ENCODE measurements at regions not wholly inside any gene's neighbourhood (a gene's known extent, or its start where the extent isn't known, plus 50 kb on each side); places are given as distances from the start of the nearest gene placed in this dataset.

DNA sequence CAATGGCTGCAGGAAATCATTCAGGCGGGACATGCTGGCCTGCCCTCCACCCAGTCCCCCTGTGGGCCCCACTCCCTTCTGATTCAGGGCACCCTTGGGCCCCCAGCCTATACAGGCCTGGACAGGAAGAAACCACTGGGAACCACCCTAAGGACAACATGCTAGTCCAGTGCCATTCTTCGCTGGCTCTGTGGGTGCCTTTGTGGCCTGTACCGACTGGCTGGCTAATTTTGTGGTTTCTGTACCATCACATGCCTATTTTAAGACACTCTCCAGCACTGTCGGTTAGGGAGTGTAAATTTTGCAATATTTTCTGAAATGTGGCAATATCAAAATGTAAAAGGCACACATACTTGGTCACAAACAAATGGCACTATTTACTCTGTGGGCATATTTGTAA lies 61.4 kb upstream of the POLG start:
- no peak for TF ChIP-seq YY1 (IDR thresholded peaks at IDR 0.05; ENCODE audit: low read depth)
- TF ChIP-seq CEBPB (IDR thresholded peaks at IDR 0.05): no peak

DNA sequence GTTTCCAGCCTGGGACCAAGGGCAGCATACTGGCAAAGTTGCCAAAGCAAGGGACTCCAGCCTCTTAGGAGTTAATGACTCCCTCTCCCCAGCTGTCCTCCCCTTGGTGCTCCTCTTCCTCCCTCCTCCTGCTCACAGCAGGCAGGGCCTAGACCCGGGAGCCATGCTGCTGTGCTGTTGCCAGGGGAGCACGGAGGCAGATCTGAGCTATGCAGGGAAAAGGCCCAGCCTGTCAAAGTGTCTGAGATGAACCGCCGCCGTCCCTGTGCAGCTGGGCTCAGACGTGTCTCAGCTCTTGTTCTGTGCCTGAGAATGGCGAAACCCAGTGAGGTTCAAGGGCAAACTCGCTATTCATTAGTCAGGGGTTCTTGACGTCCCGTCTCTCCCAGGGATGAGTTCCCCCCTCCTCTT lies 60.8 kb upstream of the POLG start:
- TF ChIP-seq NFIC (IDR thresholded peaks at IDR 0.05) (no peak), CEBPB (IDR thresholded peaks at IDR 0.05) (no peak), EGR1 (IDR thresholded peaks at IDR 0.05) (no peak), TCF12 (IDR thresholded peaks at IDR 0.05; ENCODE audit: low read depth) (no peak), TAF1 (IDR thresholded peaks at IDR 0.05; ENCODE audit: low read depth) (no peak), CREB1 (IDR thresholded peaks at IDR 0.05; ENCODE audit: low read depth) (no peak), RAD21 (IDR thresholded peaks at IDR 0.05; ENCODE audit: low read depth) (no peak), FOXM1 (IDR thresholded peaks at IDR 0.05; ENCODE audit: borderline replicate concordance, low read depth) (no peak), ZBTB7A (IDR thresholded peaks at IDR 0.05; ENCODE audit: low read depth) (no peak), TEAD4 (IDR thresholded peaks at IDR 0.05) (no peak), EP300 (IDR thresholded peaks at IDR 0.05; ENCODE audit: borderline replicate concordance) (no peak), YY1 (IDR thresholded peaks at IDR 0.05; ENCODE audit: low read depth) (no peak), REST (IDR thresholded peaks at IDR 0.05; ENCODE audit: low read depth) (no peak)
- TF ChIP-seq, protein P1, sequence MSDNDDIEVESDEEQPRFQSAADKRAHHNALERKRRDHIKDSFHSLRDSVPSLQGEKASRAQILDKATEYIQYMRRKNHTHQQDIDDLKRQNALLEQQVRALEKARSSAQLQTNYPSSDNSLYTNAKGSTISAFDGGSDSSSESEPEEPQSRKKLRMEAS (IDR thresholded peaks at IDR 0.05): no peak
- TF ChIP-seq, protein P2, sequence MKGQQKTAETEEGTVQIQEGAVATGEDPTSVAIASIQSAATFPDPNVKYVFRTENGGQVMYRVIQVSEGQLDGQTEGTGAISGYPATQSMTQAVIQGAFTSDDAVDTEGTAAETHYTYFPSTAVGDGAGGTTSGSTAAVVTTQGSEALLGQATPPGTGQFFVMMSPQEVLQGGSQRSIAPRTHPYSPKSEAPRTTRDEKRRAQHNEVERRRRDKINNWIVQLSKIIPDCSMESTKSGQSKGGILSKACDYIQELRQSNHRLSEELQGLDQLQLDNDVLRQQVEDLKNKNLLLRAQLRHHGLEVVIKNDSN (IDR thresholded peaks at IDR 0.05): no peak

GRCh38 chr15:89395031-89395430 lies 60.4 kb upstream of the POLG start:
- TF ChIP-seq TEAD4 (IDR thresholded peaks at IDR 0.05): no peak
- TF ChIP-seq, protein P2 (IDR thresholded peaks at IDR 0.05): no peak
- TF ChIP-seq YY1 (IDR thresholded peaks at IDR 0.05; ENCODE audit: low read depth): no peak
- no peak for TF ChIP-seq NFIC (IDR thresholded peaks at IDR 0.05)
- no peak for TF ChIP-seq CREB1 (IDR thresholded peaks at IDR 0.05; ENCODE audit: low read depth)
- TF ChIP-seq, protein P1 (IDR thresholded peaks at IDR 0.05): no peak
- no peak for TF ChIP-seq RAD21 (IDR thresholded peaks at IDR 0.05; ENCODE audit: low read depth)
- TF ChIP-seq TAF1 (IDR thresholded peaks at IDR 0.05; ENCODE audit: low read depth): no peak

GRCh38 chr15:89393056-89393455 lies 58.4 kb upstream of the POLG start:
- no peak for TF ChIP-seq ZBTB7A (IDR thresholded peaks at IDR 0.05; ENCODE audit: low read depth)
- no peak for TF ChIP-seq EP300 (IDR thresholded peaks at IDR 0.05; ENCODE audit: borderline replicate concordance)
- no peak for TF ChIP-seq YY1 (IDR thresholded peaks at IDR 0.05; ENCODE audit: low read depth)
- TF ChIP-seq CREB1 (IDR thresholded peaks at IDR 0.05; ENCODE audit: low read depth): no peak
- TF ChIP-seq TAF1 (IDR thresholded peaks at IDR 0.05; ENCODE audit: low read depth): no peak
- TF ChIP-seq RAD21 (IDR thresholded peaks at IDR 0.05; ENCODE audit: low read depth): no peak
- TF ChIP-seq CEBPB (IDR thresholded peaks at IDR 0.05): no peak
- TF ChIP-seq TEAD4 (IDR thresholded peaks at IDR 0.05): no peak
- TF ChIP-seq FOXM1 (IDR thresholded peaks at IDR 0.05; ENCODE audit: borderline replicate concordance, low read depth): no peak
- no peak for TF ChIP-seq NFIC (IDR thresholded peaks at IDR 0.05)
- TF ChIP-seq, protein P2 (IDR thresholded peaks at IDR 0.05): no peak
- no peak for TF ChIP-seq EGR1 (IDR thresholded peaks at IDR 0.05)
- TF ChIP-seq TCF12 (IDR thresholded peaks at IDR 0.05; ENCODE audit: low read depth): no peak
- TF ChIP-seq, protein P1 (IDR thresholded peaks at IDR 0.05): no peak
- TF ChIP-seq REST (IDR thresholded peaks at IDR 0.05; ENCODE audit: low read depth): no peak

GRCh38 chr15:89391685-89392257 lies 57.1 kb upstream of the POLG start:
- TF ChIP-seq CREB1 (IDR thresholded peaks at IDR 0.05; ENCODE audit: low read depth): no peak
- TF ChIP-seq CEBPB (IDR thresholded peaks at IDR 0.05): no peak
